ENCODE measurements at regions not wholly inside any gene's neighbourhood (a gene's known extent, or its start where the extent isn't known, plus 50 kb on each side); places are given as distances from the start of the nearest gene placed in this dataset.

DNA sequence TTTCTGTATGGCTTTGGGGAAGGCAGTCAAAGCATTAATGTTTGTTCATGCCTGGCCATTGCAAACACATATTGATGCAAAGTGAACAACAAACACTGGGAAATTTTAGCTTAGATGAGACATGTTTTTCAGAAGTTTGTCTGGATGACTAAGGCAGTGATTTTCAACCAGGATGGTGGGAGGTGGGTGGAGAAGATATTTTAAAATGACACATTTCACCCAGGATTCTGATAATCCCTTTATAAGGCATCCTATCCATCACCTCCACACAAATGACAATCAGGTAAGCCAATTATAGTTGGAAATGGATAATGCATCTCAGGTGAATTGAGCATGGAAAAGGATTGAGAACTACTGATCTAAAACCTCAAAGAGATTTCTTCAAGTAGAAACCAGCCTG lies 57.4 kb upstream of the SV2C start:
- TF ChIP-seq CTCF (IDR thresholded peaks at IDR 0.05) (no peak), POLR2A (IDR thresholded peaks at IDR 0.05) (no peak), EP300 (IDR thresholded peaks at IDR 0.05) (no peak)
